HL-60/S4 treated with retinoic acid at 250 ng/mL for 4 days and 3 days (cell line): ENCODE measurements at regions not wholly inside any gene's neighbourhood (a gene's known extent, or its start where the extent isn't known, plus 50 kb on each side); places are given as distances from the start of the nearest gene placed in this dataset.

Source experiments
- in situ Hi-C: fragments of 300-500 bp; cut with MboI; formaldehyde crosslinking; loops from 2 replicates; pipeline ENCODE4 v1.7.0; 2022; ENCODE audit warnings: low sequenced_read_pairs

DNA sequence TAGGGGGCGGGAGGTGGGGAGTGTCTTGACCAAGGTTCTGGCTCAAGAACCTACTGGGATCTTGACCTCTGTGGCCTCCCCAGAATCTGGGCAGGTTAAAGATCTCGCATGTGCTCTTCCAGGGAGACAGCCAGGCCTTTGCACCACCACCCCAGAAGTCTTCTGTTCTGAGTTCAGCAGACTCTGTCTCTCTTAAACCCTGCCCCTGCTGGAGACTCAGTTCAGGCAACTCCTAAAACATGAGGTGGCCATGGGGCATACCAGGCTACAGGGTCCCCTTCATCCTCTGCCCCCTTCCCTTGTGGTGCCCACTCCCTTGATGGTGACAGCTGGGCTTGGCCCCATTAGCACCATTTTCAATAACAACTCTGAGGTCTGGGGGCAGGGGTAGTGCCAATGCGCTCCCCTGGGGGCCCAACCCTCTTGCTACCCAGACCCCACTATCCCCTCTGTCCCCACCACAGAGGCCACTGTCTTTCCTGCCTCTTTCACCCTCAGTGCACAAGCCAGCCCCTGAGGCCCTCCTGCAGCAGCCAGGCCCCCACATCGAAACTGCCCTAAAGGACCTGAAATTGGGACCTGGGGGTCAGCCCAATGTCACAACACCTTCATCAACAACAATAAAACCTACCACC is 132.7 kb upstream of the RUNX3 start:
- in situ Hi-C loops = no loop called here

DNA sequence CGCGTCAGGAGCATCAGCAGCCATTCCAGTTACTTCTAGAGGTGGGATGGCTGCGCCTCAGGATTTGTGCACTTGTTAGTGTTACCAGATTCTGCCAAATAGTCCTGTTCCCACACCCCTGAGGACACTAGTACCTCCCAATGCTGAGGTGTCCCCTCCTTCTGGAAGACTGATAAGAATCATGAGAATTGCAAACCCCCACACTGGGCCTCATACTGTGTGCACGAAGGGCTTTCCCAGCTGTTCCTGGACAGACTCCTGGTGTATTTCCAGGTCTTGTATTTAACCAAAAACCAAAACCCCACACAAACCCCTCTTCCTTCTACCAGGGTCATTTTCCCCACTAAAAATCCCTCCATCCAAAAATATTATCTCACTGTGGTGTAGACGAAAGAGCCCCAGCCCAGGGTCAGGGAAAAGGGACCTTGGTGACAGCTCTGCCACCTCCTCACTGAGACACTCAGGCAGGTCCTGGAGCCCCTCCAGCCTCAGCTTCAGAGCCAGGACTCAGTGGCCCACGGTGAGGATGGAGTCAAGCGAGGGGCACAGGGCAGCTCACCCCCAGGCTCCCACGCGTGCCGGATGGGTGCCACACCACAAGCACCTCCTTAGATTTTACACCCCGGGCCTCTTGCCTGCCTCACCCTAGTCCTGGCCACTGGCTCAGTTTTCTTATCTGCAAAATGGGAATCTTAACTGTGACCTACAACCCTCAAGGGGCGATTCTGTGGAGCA is 131.4 kb upstream of the RUNX3 start:
- in situ Hi-C loops = no loop called here

GRCh38 chr1:25057188-25057587 is 127.1 kb upstream of the RUNX3 start:
- in situ Hi-C loops = no loop called here

GRCh38 chr1:25056536-25056935 is 126.5 kb upstream of the RUNX3 start:
- in situ Hi-C loops = no loop called here

DNA sequence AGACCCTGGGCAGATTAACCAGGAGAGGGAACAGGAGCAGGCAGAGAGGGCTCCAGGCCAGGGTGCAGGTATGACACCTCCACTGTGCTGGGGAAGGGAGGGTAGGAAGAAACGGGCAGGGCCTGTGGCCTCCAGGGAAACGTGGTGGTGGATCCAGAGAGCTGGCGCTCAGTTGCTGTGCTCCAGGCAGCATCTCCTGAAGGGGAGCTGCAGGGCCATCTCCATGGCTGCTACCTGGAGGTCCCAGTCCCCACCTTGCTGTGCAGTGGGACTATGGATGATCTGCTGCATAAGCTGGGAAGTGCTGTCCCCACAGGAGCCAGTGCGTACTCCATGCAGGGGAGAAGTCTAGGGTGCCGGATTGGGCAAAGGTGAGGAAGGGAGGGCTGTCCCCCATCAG is 125.9 kb upstream of the RUNX3 start:
- in situ Hi-C loops = no loop called here

DNA sequence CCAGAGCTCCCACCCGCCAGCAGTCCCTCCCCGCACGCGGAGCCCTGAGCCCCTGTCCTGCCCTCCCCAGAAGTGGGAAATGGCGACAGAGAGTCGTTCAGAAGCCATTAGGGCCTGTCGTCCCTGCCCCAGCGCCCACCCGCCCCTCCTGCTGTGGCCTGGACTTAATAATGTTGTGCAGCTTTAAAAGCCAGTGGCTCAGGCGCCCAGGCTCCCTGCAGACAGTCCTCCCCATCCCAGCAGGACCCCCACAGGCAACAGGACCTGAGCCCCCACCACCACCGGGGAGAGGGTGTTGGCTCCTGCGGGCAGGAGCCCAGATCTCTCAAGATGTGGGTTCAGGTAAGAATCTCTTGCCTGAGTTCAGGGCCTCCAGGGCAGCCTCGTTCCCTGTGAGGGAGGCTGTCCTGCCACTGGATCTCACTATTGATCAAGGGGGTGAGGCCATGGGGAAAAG is 125.3 kb upstream of the RUNX3 start:
- in situ Hi-C loops = no loop called here

DNA sequence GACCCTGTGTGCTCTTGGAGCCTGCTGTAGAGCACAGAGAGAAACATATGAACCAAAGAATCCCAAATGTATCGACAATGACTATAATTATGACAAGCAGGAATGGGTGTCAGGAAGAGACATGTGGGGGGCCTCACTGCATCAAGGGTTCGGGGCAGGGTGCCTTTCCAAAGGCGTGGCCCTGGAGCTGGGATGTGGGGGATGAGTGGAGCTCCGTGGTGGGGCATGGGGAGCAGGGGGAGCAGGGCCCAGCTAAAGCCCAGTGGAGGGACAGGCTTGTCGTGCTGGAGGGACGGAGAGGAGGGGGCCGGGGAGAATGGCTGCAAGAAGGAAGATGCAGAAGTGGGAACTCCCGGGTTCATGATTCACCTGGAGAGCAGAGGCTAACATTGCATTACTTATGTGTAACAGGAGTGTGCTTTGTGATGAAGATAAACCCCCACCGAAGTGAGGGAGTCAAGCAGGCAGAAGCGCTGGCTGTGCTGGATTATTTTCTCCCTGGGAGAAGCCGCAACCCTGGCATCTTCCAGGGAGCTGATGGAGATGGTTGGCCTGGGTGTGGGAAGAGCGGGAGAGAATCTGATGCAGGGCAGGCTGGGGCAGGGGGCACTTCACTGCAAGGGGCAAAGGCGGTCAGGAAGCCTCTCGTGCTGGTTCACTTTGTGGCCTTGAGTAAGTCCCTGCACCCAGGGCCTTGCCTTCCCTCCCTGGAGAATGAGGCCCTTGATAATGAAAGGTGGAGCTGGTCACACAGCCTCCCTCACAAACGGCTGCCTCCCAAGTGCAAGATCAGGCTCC is 124.6 kb upstream of the RUNX3 start:
- in situ Hi-C loops = no loop called here

- in situ Hi-C loops = no loop called here
Measured at GRCh38 chr1:25053576-25054250, 123.6 kb upstream of the RUNX3 start.

GRCh38 chr1:25051906-25052305 is 121.8 kb upstream of the RUNX3 start:
- in situ Hi-C loops = no loop called here

DNA sequence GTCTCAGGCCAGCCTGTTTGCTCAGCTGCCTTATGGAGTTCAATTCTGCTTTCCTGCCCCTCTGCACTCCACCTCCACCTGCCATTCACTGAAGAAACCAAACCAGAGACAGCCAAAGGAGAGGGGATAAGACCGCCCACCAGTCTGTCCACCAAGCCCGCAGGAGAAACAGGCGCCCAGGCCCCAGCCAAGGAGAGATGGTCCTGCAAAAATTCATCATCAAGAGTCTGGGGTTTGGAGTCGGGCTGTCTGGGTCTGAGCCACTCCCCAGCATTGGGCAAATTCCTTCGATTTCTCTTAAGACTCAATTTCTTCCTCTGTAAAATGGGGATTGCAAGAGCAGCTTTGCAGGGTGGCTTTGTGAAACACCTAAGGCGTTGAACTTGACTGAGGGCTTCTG is 121.4 kb upstream of the RUNX3 start:
- in situ Hi-C loops = no loop called here

DNA sequence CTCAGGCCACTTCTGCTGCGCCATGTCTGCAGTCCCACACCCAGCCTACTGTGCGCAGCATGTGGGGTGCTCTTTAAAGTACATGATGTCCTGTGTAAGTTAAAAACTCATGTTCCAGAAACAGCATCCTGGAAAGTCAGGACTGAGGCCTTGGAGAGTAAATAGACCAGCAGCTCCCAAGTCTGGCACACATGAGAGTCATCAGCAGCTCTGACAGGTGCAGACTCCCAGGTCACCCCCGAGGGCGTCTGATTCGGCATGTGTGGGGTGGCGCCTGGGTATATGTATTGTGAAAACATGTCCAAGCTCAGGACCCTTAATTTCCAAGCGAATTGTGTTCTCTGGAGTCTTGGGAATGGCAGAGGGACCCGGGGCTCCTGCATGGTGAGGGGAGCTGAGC is 120.1 kb upstream of the RUNX3 start:
- in situ Hi-C loops = no loop called here

- in situ Hi-C loops = no loop called here
Measured at GRCh38 chr1:25049190-25049589, 119.1 kb upstream of the RUNX3 start.

DNA sequence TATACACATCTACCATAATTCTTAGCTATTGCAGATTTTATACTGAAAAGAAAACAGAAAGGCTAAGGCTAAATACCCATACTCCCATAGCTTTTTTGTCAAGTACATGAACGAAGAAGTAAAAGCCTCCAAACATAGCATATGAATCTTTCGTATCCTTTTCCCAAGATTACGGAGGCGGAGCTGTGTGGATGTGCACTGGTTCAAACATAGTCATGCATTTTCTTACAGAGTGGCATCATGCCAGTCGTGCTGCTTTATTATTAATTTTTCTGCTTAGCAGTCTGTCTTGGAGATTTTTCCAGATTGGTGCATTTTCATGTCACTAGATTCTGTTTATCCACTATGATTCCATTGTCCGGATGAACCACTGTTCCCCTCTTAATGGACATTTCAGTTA is 118.7 kb upstream of the RUNX3 start:
- in situ Hi-C loops = no loop called here

DNA sequence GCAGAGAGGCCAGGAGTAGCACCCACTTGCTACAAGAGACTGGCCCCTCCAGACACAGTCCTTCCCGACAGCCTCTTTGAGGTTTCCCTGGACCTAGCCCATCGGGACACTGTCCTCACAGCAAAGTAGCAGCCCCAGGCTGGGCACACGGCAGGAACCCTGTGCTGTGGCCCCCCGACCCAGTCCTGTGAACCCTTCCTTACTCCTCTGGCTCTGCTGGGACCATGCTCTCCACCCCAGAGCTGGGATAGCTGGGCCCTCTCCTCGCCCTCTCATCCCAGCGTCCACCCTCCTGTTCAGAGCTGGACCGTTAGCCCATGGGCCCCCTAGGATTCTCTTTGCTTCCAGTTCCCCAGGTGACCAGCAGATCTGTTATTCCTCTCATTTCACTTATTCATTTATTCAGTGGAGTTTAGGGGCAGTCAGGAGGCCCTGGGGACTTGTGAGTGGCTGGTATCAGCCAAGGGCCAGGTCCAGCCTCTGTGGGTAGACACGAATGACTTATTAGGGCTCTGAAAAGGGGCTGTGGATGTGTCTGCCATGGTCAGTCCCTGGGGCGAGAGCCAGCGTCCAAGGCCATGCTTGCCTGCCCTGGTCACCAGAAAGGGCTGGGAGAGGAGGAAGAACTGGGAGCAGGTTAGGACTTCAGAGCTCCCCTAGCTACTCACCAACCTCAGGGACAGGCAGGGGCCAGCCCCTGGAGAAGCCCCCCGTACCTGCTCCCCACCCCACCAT is 117.6 kb upstream of the RUNX3 start:
- in situ Hi-C loops = no loop called here

DNA sequence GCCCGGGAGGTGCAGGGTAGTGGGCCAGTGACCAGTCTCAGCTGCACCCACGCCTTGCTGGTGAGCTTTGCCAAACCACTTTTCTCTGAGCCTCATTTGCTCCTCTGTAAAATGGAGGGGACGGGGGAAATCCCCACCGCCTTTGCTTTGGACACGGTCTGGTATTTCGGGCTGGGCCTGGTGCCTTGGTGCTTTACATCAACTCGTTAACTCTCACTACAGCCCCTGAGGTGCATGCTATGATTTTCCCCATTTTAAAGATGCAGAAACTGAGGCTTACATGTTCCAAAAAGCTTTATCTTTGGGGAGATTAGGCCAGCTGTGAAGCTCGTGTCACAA is 116.1 kb upstream of the RUNX3 start:
- in situ Hi-C loops = no loop called here

DNA sequence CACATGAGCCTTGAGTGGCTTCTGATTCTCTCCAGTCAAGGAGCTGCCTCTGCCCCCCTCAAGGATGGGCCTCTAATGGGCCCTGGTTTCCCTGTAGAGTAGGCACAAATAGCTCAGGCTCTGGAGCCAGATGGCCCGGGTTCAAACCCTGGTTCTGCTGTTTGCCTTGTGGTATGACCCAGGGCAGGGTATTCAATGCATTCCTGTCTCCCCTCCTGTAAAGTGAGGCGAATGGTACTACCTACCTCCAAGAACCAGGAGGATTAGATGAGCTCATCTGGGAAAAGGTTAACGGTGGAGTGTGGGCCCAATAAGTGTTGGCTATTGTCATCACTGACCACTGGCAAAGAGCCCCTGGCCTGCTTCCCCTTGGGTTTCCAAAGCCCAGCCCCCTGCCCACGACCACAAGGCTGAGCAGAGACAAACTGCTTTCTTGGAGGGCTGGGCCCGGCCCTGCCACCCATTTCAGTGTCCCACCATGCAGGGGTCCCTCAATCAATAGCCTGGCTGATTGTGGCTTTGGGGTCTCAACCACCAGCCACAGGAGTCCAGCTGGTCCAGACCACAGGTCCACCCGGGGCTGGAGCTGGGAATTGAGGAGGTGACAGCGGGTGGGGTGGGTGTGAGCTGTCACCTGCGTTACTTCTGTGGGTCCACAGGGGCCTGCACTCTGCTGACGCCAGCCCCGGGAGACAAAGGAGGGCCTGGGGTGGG is 115.6 kb upstream of the RUNX3 start:
- in situ Hi-C loops = no loop called here

DNA sequence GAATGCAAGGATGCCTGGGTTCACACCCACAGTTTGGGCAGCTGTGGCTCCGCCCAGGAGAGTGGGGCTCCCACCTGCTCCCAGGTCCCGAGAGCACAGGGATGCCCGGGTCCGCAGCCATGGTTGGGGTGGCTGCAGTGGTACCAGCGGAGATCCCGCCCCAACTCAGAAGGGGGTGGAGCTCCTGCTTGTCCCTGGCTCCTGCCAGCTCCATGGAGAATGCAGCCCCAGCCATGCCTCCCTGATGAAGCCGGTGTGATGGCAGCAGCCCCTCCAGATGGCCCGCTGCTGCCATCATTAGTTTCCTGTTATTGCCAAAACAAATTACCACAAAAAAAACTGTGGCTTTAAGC is 113.1 kb upstream of the RUNX3 start:
- in situ Hi-C loops = no loop called here

DNA sequence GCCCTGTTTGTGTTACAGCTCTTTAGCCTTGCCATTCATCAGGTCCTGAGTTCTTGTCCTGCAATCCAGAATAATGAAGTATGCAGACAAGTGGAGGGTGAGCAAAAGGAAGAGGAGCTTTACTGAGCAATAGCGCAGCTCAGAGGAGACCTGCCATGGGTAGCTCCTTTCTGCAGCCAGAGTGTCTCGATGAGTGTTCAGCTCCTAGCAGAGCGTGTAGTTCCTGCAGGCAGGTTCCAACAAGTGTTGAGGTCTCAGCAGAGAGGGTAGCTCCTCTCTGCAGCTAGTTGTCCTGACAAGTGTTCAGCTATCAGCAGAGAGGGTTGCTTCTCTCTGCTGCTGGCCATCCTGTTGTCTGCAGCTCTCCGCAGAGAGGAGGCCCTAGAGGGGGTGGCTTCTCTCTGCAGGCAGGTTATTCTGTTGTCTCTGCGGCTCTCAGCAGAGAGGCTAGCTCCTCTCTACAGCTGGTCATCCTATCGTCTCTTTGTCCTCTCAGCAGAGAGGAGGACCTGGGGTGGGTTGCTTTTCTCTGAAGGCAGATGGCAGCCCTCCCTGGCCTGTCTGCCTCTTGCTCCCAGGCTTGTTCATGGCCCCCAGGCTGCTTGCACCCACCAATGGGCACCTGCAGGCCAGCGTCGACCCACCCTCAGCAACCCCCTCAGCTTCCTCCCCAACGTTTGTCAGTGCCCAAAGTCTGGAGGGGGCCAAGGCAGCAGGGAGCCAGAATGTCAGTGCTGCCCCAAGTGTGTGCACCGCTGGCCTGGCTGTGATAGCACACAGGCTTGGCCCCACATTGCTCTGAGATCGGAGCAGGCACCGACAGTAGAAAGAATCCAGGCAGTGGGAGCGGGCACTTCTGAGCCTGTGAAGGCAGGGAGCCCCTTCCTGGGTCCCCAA is 112.5 kb upstream of the RUNX3 start:
- in situ Hi-C loops = no loop called here

- in situ Hi-C loops = no loop called here
Measured at GRCh38 chr1:25041916-25042315, 111.8 kb upstream of the RUNX3 start.
